Kidney epithelial cell (primary cell): ENCODE measurements at regions not wholly inside any gene's neighbourhood (a gene's known extent, or its start where the extent isn't known, plus 50 kb on each side); places are given as distances from the start of the nearest gene placed in this dataset.

Experiments
- DNase-seq: peaks from one replicate; pipeline ENCODE4 v3.0.0-alpha.2; 2010; ENCODE audit warnings: low read depth
- H3K27me3 ChIP-seq: 2 replicates; pipeline ENCODE4 v1.6.0; 2011; ENCODE audit warnings: low read length; ENCODE audit not compliant: control insufficient read depth, insufficient read depth
- H3K36me3 ChIP-seq: 2 replicates; pipeline ENCODE4 v1.5.1; 2011; ENCODE audit warnings: low read length; ENCODE audit not compliant: control insufficient read depth, insufficient read depth
- H3K4me3 ChIP-seq: 2 replicates; pipeline ENCODE4 v1.5.1; 2011; ENCODE audit warnings: low read depth, mild to moderate bottlenecking, control low read depth, low read length
- TF ChIP-seq, protein P1 (sequence below): IDR thresholded peaks from 2 replicates; pipeline ENCODE4 v1.5.1; 2011; ENCODE audit warnings: mild to moderate bottlenecking, moderate library complexity, low read length, control low read depth, inconsistent platforms; ENCODE audit not compliant: insufficient read depth, poor library complexity, severe bottlenecking

GRCh38 chr5:29800752-29801151 is 1392.7 kb upstream of the CDH6 start:
- Histone ChIP-seq H3K27me3 (no peaks in the 10 kb centered on the region), H3K36me3 (no peaks in the 10 kb centered on the region), H3K4me3 (no peak overlapping the region)
- DNase-seq: no peak
- TF ChIP-seq, protein P1, sequence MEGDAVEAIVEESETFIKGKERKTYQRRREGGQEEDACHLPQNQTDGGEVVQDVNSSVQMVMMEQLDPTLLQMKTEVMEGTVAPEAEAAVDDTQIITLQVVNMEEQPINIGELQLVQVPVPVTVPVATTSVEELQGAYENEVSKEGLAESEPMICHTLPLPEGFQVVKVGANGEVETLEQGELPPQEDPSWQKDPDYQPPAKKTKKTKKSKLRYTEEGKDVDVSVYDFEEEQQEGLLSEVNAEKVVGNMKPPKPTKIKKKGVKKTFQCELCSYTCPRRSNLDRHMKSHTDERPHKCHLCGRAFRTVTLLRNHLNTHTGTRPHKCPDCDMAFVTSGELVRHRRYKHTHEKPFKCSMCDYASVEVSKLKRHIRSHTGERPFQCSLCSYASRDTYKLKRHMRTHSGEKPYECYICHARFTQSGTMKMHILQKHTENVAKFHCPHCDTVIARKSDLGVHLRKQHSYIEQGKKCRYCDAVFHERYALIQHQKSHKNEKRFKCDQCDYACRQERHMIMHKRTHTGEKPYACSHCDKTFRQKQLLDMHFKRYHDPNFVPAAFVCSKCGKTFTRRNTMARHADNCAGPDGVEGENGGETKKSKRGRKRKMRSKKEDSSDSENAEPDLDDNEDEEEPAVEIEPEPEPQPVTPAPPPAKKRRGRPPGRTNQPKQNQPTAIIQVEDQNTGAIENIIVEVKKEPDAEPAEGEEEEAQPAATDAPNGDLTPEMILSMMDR: no peak

- no peaks in the 10 kb centered on the region for H3K27me3 ChIP-seq
- no peak overlapping the region for H3K4me3 ChIP-seq
- no peak for DNase-seq
- TF ChIP-seq, protein P1: no peak
- no peaks in the 10 kb centered on the region for H3K36me3 ChIP-seq
Measured at GRCh38 chr5:29796013-29796412, 1397.5 kb upstream of the CDH6 start.

- no peak overlapping the region for H3K4me3 ChIP-seq
- H3K27me3 ChIP-seq: no peaks in the 10 kb centered on the region
- TF ChIP-seq, protein P1: no peak
- DNase-seq: no peak
- H3K36me3 ChIP-seq: no peaks in the 10 kb centered on the region
Measured at GRCh38 chr5:29795096-29795652, 1398.3 kb upstream of the CDH6 start.

DNA sequence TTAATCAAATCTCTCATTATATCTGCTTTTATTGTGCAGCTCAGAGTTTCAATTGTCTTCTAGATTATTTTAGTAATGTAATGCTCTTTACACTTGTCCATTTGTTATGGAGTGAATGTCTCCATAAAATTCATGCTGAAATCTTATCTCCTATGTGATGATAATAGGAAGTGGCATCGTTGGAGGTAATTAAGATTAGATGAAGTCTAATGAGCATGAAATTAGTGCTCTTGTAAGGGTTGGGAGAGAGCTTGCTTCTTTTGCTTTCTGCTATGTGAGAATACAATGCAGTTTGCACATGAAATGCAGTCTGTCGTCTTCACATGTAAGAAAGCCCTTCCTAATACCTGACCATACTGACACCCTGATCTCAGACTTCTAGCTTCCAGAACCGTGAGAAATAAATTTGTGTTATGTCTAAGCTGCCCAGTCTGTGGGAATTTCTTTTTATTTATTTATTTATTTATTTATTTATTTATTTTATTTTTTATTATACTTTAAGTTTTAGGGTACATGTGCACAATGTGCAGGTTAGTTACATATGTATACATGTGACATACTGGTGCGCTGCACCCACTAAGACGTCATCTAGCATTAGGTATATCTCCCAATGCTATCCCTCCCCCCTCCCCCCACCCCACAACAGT is 1399.2 kb upstream of the CDH6 start:
- no peak for DNase-seq
- no peak overlapping the region for H3K4me3 ChIP-seq
- TF ChIP-seq, protein P1: no peak
- H3K36me3 ChIP-seq: no peaks in the 10 kb centered on the region
- no peaks in the 10 kb centered on the region for H3K27me3 ChIP-seq

- TF ChIP-seq, protein P1: no peak
- Histone ChIP-seq H3K27me3 (no peaks in the 10 kb centered on the region), H3K36me3 (no peaks in the 10 kb centered on the region), H3K4me3 (no peak overlapping the region)
- no peak for DNase-seq
Measured at GRCh38 chr5:29790281-29790680, 1403.2 kb upstream of the CDH6 start.

GRCh38 chr5:29780401-29780800 is 1413.1 kb upstream of the CDH6 start:
- TF ChIP-seq, protein P1: no peak
- Histone ChIP-seq H3K27me3 (no peaks in the 10 kb centered on the region), H3K4me3 (no peak overlapping the region), H3K36me3 (no peaks in the 10 kb centered on the region)
- DNase-seq: no peak
